Breast epithelium (tissue), 3 donors: ENCODE measurements at regions not wholly inside any gene's neighbourhood (a gene's known extent, or its start where the extent isn't known, plus 50 kb on each side); places are given as distances from the start of the nearest gene placed in this dataset.

ENCODE experiments used
- CTCF ChIP-seq, 3 donors: fragments of 450-650 bp; IDR thresholded peaks; one replicate each; pipeline ENCODE4 v1.5.1; 2016 to 2017; ENCODE audit warnings: antibody characterized with exemption in 3 of 3, mild to moderate bottlenecking in 3 of 3, moderate library complexity in 3 of 3
- POLR2A ChIP-seq: fragments of 450-650 bp; IDR thresholded peaks from one replicate; pipeline ENCODE4 v1.6.1; 2016; ENCODE audit warnings: antibody characterized with exemption, mild to moderate bottlenecking, moderate library complexity
- POLR2AphosphoS5 ChIP-seq, 3 donors: sonication (generic); formaldehyde crosslinking; IDR thresholded peaks; one replicate each; pipeline ENCODE4 v1.6.1; 2017; ENCODE audit warnings: antibody characterized with exemption in 3 of 3

- TF ChIP-seq CTCF (IDR thresholded peaks at IDR 0.05) (no peak), POLR2A (no peak), POLR2AphosphoS5 (IDR thresholded peaks at IDR 0.05) (no peak)
Measured at GRCh38 chr12:92434607-92435025, 268.2 kb upstream of the PLEKHG7 start.
